PC-3 (cell line): ENCODE measurements at regions not wholly inside any gene's neighbourhood (a gene's known extent, or its start where the extent isn't known, plus 50 kb on each side); places are given as distances from the start of the nearest gene placed in this dataset.

Source experiments
- ATAC-seq: fragments of 200-7000 bp; cut with Tn5 transposase; 2 replicates; pipeline ENCODE4 v1.9.1; 2020; ENCODE audit warnings: mild to moderate bottlenecking, moderate library complexity
- BruUV-seq: library from RNA; stranded (reverse); fragments of 400-500 nt; replicated peaks from 2 replicates; lab custom pipeline; 2021; lab: Mats Ljungman, UMichigan
- CTCF ChIA-PET: fragments of 300-600 bp; sonication (Branson Sonifier 250); formaldehyde crosslinking; loops from one replicate; lab custom pipeline; 2022; ENCODE audit warnings: antibody characterized with exemption; lab: Charles Lee
- POLR2A ChIA-PET: fragments of 300-600 bp; sonication (Branson Sonifier 250); formaldehyde crosslinking; loops from one replicate; lab custom pipeline; 2022; ENCODE audit warnings: antibody characterized with exemption; ENCODE audit not compliant: unreplicated experiment; lab: Charles Lee
- DNase-seq: peaks from one replicate; pipeline ENCODE4 v3.0.0-alpha.2; 2015
- H2AFZ ChIP-seq: fragments of 300-600 bp; sonication (generic); 2 replicates; pipeline ENCODE4 v1.6.0; 2016; ENCODE audit warnings: antibody characterized with exemption, low read length
- H3F3A ChIP-seq: fragments of 300-600 bp; sonication (generic); one replicate; pipeline ENCODE4 v1.6.0; 2017; ENCODE audit warnings: antibody characterized with exemption, low read length, control low read depth, mild to moderate bottlenecking; ENCODE audit not compliant: unreplicated experiment
- H3K27ac ChIP-seq: fragments of 300-600 bp; sonication (generic); 2 replicates; pipeline ENCODE4 v1.5.1; 2016; ENCODE audit warnings: mild to moderate bottlenecking, low read length
- H3K27me3 ChIP-seq: fragments of 300-600 bp; sonication (generic); 2 replicates; pipeline ENCODE4 v1.6.1; 2016; ENCODE audit warnings: low read length, mixed read lengths
- H3K36me3 ChIP-seq: fragments of 300-600 bp; sonication (generic); 2 replicates; pipeline ENCODE4 v1.6.1; 2016; ENCODE audit warnings: low read depth, mixed run types, low read length, mixed read lengths
- H3K4me1 ChIP-seq: fragments of 300-600 bp; sonication (generic); 2 replicates; pipeline ENCODE4 v1.5.1; 2016; ENCODE audit warnings: low read length; ENCODE audit not compliant: insufficient read depth
- H3K4me2 ChIP-seq: fragments of 300-600 bp; sonication (generic); 2 replicates; pipeline ENCODE4 v1.6.0; 2016; ENCODE audit warnings: low read length
- H3K4me3 ChIP-seq: fragments of 300-600 bp; sonication (generic); 2 replicates; pipeline ENCODE4 v1.5.1; 2016; ENCODE audit warnings: mild to moderate bottlenecking, low read length, mixed read lengths
- H3K79me2 ChIP-seq: fragments of 300-600 bp; sonication (generic); 2 replicates; pipeline ENCODE4 v1.6.1; 2017; ENCODE audit warnings: low read length, mixed read lengths
- H3K9ac ChIP-seq: fragments of 300-600 bp; sonication (generic); 2 replicates; pipeline ENCODE4 v1.6.0; 2016; ENCODE audit warnings: mild to moderate bottlenecking, low read length
- H3K9me2 ChIP-seq: fragments of 300-600 bp; sonication (generic); replicated peaks from 2 replicates; pipeline ENCODE4 v1.6.1; 2016; ENCODE audit warnings: mixed run types, low read length, mixed read lengths
- H3K9me3 ChIP-seq: fragments of 300-600 bp; sonication (generic); 2 replicates; pipeline ENCODE4 v1.6.1; 2016; ENCODE audit warnings: low read length, mixed read lengths
- H4K20me1 ChIP-seq: fragments of 300-600 bp; sonication (generic); 2 replicates; pipeline ENCODE4 v1.6.1; 2016; ENCODE audit warnings: low read length, mixed read lengths
- CTCF ChIP-seq: fragments of 300-600 bp; sonication (generic); conservative IDR thresholded peaks from 2 replicates; pipeline ENCODE4 v1.5.1; 2017; ENCODE audit warnings: antibody characterized with exemption, low read depth, mild to moderate bottlenecking, low read length
- EZH2 ChIP-seq: fragments of 300-600 bp; sonication (generic); IDR thresholded peaks from one replicate; pipeline ENCODE4 v1.6.1; 2017; ENCODE audit warnings: antibody characterized with exemption, mild to moderate bottlenecking, low read length; ENCODE audit not compliant: unreplicated experiment
- EZH2phosphoT487 ChIP-seq: fragments of 300-600 bp; sonication (generic); IDR thresholded peaks from 2 replicates; pipeline ENCODE4 v1.6.1; 2018; ENCODE audit warnings: mild to moderate bottlenecking, antibody characterized with exemption, low read length, borderline replicate concordance
- intact Hi-C: fragments of 100-400 bp; cut with micrococcal nuclease; formaldehyde crosslinking; loops from 2 replicates; pipeline ENCODE4 v1.9.0; 2023

DNA sequence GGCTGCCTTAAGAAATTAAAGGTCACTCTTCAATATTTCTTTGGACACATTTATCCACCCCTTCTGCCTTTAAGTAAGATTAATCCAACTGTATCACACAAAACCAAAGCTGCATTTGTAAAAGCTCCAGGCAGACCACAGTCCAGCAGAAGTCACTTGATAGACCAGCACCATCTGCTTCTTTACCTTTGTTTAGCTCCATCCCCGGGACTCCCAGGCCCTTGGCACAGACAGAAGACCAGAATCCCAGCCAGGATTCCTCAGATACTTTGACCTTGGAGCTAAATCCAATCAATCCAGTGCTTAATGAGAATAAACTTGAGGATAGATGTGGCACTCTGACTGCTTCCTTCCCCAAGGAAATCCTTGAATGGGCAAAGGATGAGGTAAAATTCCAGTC lies 333.1 kb upstream of the RASGEF1B start:
- no peak overlapping the region for H3K4me2 ChIP-seq
- intact Hi-C loops: no loop called here
- H3K4me1 ChIP-seq: peaks cover 7% of the 10 kb centered on the region; the same call in 1 of the 2 replicates
- ChIA-PET CTCF (no interaction called here), POLR2A (no interaction called here)
- no peaks in the 10 kb centered on the region for H3K27me3 ChIP-seq
- no peaks in the 10 kb centered on the region for H3K9me3 ChIP-seq
- H3K79me2 ChIP-seq: no peaks in the 10 kb centered on the region
- H3K9me2 ChIP-seq: no peaks in the 10 kb centered on the region
- no peak overlapping the region for H2AFZ ChIP-seq
- TF ChIP-seq EZH2phosphoT487: no peak
- BruUV-seq: no TSS peak
- no peak overlapping the region for H3K4me3 ChIP-seq
- ATAC-seq (no peak), DNase-seq (no peak)
- no peaks in the 10 kb centered on the region for H3F3A ChIP-seq
- H3K36me3 ChIP-seq: no peaks in the 10 kb centered on the region
- H4K20me1 ChIP-seq: no peaks in the 10 kb centered on the region
- H3K27ac ChIP-seq: no peak overlapping the region
- H3K9ac ChIP-seq: no peak overlapping the region

DNA sequence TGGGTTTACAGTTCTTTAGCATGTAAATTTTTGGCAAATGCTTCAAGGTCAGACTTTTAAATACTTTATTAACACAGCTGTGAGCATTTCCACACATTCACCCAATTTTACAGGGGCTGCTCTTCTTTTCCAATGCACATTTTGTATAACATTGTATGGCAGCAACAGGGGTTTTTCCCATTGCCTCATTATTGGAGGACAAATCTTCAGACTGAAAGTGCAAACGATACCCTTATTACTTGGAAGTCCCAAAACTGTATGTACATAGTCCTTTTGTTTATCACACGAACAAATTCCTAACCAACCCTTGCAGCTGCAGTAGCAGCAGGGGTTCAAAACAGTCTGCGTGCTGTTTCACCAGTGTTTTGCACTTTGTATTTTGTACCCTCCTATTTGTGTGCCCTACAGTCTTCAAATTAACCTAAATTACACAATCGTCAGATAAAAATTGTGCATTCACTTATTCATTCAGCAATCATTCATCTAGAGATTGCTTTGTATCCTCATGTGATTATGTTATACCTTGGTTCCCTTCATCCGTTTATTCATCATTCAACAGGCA lies 330.7 kb upstream of the RASGEF1B start:
- Histone ChIP-seq H3K36me3 (no peaks in the 10 kb centered on the region), H3K27ac (no peak overlapping the region), H3K9ac (no peak overlapping the region), H3K27me3 (no peaks in the 10 kb centered on the region), H3K4me3 (no peak overlapping the region), H3K79me2 (no peaks in the 10 kb centered on the region), H4K20me1 (no peaks in the 10 kb centered on the region), H3F3A (no peaks in the 10 kb centered on the region), H3K9me2 (no peaks in the 10 kb centered on the region), H3K4me1 (no peaks in the 10 kb centered on the region), H3K9me3 (no peaks in the 10 kb centered on the region), H3K4me2 (no peak overlapping the region), H2AFZ (no peak overlapping the region)
- ATAC-seq (no peak), DNase-seq (no peak)
- intact Hi-C loops: no loop called here
- no peak for TF ChIP-seq EZH2phosphoT487
- no peak for TF ChIP-seq CTCF
- no peak for TF ChIP-seq EZH2
- POLR2A ChIA-PET: no interaction called here
- BruUV-seq: no TSS peak
- CTCF ChIA-PET: no interaction called here

DNA sequence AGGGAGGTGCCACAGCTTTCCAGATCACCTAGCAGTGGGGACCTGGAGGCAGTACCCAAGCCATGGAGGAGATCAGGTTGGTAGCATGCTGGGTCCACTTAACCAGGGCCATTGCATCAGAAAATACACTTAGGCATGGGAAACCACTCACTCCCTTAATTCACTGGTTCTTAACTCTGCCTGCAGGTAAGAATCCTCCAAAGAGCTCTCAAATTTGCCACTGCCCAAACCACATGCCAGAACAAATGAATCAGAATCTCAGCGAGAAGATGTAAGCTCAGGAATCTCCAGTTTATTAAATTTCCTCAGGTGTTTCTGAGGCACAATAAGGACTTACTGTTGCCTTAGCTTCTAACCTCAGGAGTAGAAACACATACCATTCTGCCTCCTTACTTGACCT lies 327.7 kb upstream of the RASGEF1B start:
- H4K20me1 ChIP-seq: no peaks in the 10 kb centered on the region

More for the DNA sequence above, 327.7 kb upstream of the RASGEF1B start:
- no peaks in the 10 kb centered on the region for H3K9me3 ChIP-seq
- POLR2A ChIA-PET: no interaction called here
- no peaks in the 10 kb centered on the region for H3K36me3 ChIP-seq
- H3K79me2 ChIP-seq: no peaks in the 10 kb centered on the region
- no peaks in the 10 kb centered on the region for H3K27me3 ChIP-seq
- no peaks in the 10 kb centered on the region for H3K9me2 ChIP-seq
- no peak overlapping the region for H2AFZ ChIP-seq
- no peak overlapping the region for H3K4me2 ChIP-seq
- intact Hi-C loops: no loop called here
- DNase-seq (no peak), ATAC-seq (no peak)
- H3K27ac ChIP-seq: no peak overlapping the region
- no TSS peak for BruUV-seq
- no peaks in the 10 kb centered on the region for H3F3A ChIP-seq
- TF ChIP-seq EZH2 (no peak), EZH2phosphoT487 (no peak), CTCF (no peak)
- no peak overlapping the region for H3K9ac ChIP-seq
- H3K4me3 ChIP-seq: no peak overlapping the region
- no peaks in the 10 kb centered on the region for H3K4me1 ChIP-seq
- CTCF ChIA-PET: no interaction called here
